GM21515 (cell line): ENCODE measurements at regions not wholly inside any gene's neighbourhood (a gene's known extent, or its start where the extent isn't known, plus 50 kb on each side); places are given as distances from the start of the nearest gene placed in this dataset.

Experiments
- ATAC-seq: cut with Tn5 transposase; IDR thresholded peaks from one replicate; pipeline ENCODE4 v1.9.1; 2021; ENCODE audit not compliant: unreplicated experiment

DNA sequence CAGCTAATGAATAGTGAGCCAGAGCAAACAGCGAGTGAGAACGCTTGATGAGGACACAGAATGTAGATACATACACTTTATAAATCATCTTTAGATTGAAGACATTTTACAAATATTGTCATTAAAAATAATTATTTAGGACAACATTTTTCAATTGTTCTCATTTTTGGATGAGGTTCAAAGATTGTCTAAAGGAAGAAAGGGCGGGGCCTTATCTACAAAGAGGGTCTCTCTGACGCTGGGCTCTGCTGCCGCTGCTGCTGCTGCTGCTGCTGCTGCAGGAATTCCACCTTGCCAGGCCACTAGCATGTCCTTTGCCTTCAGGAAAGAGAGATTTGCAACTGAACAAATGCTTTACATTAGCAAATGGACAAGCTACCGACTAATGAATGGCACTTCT is 220.7 kb upstream of the TMEM161B start:
- no peak for ATAC-seq

DNA sequence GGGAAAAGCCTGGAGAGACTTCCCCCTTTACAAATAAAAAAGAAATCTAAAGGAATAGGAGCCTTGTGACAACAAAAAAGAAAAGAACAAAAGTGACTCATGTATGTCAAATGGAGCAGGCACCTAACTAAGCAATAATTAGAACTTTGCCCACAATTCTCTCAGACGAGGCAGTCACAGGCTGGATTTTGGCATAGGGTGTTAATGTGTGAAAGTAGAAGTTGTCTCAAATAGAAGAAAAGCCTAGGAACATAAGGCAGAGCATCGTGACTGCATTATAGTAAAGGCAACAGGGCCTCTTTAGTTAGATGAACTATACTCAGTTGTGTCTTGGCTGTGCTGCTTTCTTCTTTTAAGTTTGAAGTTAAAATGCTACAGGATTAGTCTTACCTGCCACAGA is 219.9 kb upstream of the TMEM161B start:
- ATAC-seq: no peak

DNA sequence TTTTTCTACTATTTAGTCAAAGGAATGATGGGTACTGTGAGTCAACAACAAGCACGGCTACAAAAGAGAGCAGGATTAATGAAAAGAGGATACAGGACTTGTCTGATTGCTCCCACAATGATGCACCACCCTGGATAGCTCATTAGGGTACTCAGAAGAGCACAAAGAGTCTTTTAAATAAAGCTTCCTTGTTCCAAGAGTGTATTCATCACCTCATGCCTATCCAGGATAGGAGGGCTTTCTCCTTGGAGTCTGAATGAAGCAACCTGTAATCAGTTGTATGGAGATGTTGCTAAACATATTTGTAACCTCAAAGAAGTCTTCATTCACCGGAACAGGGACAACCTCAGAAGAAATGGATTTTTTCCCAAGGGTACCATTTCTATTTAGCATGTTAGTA is 219.5 kb upstream of the TMEM161B start:
- no peak for ATAC-seq

DNA sequence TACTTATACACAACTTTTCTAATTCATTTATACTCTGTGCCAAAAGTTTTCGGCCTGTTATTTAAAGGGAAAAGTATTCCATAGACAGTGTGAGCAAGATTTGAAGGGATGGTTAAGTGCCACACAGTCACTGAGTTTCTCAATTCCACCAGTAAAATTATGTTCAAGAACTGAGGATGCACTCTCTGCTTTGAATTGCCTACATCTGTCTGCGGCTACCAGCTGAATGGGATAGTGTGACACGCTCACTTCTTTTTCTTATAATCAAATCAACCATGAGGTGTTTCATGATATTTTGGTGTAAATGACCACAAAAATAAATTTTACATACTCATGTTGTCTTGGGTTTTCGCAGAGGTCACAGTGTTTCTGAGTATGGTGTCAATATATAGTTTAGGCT is 218.4 kb upstream of the TMEM161B start:
- ATAC-seq: no peak

DNA sequence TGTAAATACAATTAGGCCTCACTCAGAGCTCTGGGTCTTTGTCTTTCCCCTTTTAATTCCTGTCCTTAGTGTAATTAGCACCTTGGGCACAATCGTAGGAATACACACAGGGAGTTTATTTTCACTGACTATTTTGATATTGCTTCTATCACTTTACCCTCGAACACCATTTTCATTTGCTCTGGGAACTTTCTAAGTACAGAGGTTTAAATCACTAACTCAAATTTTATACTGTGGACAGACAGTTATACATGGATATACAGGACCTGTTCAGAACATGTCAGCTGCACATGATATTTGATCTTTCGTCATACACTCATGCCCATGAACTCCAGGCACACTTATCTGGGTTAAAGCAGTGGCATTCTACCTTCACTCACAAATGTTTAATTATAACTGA is 217.8 kb upstream of the TMEM161B start:
- ATAC-seq: no peak

DNA sequence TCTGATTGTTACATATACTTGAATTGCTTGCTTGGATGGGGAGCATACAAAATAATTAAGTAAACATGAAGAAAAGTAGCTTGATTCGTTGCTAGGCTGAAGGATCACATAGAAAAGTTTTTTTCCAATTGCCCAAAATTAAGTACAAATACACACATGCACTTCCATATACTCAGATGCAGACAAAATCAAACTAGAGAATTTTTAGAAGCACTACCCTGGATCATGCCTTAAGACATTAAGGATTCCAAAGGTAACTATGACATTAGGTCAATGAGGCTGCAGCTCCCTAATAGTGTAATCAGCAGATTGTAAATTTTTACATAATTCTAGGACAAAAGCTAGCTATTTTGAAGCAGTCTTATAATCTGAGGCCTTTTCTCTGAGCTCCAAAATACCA is 216.9 kb upstream of the TMEM161B start:
- no peak for ATAC-seq

DNA sequence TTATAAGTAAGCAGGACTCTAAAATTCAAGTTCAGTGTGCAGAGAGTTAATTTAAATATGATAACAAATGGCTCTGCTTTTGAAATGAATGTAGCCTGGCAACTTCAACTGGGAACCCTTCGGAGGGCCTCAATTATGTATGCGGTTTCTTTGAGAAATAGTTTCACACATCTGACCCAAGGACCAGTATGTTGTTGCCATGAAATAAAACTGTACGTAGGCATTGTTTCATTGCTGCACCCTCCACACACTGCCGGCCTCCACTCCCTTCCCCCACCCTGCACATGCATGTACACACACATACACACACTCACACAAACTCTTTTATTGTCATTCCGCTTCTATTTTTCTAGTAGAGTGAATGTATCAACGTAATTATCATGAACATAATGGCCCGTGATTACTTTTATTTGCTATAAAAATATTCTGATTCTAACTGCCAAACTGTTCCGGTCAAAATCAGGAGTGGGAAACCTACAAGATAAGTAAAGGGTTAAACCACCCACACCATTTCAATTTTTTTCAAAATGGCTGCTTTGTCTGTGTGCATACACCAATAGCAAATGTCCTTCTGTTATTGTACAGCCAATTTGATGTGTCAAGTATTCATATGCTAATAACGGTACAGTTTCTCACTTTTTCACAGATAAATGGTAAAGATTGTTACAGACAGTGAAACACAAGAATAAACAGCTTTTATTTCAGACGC is 215.5 kb upstream of the TMEM161B start:
- no peak for ATAC-seq

DNA sequence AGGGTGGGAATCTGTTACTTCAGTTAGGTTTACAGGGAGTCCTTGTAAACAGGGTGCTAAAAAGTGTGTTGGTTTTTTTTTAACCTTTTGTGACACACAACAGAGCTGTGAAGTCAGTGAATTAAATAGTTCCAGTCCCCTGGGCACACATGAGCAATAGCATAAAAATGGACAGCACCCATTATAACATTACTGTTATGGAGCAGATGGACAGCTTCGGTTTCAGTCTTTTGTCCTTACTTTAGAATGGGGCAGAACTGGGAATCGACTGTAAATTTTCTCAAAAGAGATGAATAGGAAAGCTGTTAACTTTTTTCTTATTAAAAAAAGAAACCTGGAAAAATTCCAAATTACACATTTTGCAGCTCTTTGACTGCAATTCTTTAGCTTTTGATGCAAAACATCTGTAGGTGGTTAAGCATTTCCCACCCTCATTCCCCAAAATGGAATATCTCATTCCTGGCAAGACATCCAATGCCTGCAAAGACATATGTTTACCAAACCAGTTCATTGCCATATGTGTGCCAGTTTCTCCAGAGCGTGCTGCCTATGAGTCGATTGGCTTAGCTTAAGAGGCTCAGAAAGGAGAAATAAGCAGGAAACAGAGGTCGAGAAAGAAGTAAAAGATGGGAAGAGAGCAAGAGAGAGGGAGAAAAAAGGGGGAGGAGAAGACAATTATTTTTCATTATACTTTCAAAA is 212.3 kb upstream of the TMEM161B start:
- ATAC-seq: no peak

DNA sequence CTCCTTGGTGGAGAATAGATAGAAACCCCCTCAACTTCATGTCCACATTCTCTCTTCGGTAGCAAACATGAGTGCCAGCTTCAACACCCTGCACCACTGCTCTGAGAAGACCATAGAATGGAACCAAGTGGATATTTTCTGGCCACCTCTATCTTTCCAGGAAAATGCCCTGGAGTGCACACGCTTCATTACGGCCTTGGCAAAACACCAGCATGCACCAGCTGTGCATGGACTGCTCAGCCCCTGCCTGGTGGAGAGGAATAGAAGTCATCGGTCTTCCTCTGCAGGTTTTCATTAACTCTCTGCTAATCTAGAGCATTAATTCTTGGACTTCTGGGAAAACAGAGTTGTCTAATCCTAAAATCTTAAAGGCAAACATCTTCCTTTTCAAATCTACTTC is 211.6 kb upstream of the TMEM161B start:
- ATAC-seq: no peak

DNA sequence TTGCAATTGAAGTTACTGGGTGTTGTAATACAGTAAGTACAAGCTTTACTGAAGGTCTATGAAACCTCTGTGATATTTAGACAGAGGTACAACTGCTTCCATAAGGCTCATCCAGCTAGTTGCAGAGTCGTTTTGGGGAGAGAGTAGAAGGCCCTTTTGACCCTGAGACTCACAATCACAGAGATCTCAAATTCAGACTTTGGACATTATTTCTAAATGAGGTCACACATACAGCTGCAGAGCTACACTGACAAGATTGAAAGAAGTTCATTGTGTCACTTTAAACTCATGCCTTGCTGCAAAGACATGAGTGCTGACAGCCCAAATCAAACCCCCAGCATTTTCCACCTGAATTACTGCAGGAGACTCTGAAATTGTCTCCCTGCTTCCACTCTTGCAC is 205.9 kb upstream of the TMEM161B start:
- ATAC-seq: no peak

DNA sequence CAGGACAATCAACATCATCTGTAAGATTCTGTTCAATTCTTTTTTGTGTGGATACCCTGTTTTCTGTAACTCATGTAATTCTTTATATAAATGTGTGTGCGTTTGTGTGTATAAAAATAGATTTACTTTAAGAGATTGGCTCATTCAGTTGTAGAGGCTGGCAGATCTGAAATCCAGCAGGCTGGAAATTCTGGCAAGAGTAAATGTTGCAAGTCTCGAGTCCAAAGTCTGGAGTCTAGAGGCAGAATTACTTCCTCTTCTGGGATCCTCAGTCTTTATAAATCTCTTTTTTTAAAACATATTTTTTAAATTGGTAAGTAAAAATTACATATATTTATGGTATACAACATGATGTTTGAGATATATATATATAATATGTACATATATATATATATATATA is 202.1 kb upstream of the TMEM161B start:
- ATAC-seq: no peak

DNA sequence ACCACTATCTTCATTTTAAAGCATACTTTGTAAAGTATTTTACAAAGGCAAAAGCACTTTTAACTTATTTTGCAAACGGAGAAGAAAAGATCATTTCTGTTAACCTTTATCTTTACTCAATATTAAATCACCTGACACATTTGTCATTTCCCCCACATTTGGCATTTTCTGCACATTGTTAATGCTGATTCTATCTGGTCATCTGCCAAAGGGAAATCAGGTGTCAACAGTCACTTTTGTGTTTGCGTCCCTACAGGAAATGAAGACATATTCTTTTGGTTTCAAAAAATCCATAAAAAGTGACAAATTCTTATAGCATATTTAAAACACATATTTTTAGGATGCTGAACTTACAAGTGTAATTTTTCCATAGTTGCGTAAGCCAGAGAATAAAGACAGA is 191.3 kb upstream of the TMEM161B start:
- ATAC-seq: no peak

DNA sequence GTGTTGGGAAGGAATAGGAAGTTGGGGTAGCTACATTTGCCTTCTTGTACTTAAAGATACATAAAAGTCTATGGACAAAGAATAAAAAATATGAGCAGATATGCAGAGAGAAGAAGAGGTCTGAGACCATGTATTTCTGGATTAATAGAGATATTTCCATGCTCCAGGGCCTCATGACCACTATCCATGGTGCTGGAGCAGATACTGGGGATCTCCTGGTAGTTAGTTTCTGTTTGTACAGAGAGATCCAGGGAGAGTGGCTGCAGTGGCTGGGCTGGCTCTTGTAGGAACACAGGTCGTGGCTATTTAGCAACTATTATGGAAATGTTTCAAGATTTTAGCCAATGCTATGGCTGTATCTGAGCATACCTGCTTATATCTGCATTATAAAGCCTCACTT is 184.2 kb upstream of the TMEM161B start:
- no peak for ATAC-seq

DNA sequence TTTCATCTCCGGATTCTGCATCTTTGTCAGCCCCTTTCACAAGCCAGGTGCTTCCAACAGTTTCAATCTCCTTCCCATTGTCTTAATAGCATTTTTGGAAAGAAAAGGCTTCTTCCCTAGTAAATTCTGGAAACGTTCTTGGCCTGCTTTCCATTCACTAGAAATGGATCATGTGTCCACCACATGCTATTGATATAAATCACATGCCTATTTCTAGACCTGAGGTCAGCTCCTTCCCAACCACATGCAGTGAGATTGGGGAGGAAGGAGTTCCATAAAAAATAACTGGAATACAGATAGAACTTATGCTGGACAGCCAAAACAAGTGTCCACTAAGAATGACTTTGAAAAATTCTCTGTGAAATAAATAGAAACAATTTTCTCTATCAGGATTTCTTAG is 181.6 kb upstream of the TMEM161B start:
- ATAC-seq: no peak

DNA sequence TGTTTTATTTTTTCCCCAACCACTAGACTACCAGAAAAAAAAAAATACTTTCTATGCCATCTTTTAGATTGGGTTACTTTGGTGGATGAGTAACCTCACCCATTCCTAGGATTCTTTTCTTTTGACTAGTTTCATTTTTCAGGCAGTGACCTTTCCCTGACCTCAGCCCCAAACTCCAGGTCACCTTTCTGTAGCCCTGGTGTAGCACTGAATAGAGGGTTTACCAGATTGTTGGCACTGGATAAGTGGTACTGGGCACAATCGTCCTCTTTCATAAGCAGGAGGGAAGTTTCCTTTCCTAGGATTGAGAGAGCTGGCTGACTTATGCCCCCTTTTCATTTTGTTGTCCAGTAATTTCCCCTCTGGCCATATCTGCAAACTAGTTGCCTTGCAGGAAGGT is 169.4 kb upstream of the TMEM161B start:
- no peak for ATAC-seq

DNA sequence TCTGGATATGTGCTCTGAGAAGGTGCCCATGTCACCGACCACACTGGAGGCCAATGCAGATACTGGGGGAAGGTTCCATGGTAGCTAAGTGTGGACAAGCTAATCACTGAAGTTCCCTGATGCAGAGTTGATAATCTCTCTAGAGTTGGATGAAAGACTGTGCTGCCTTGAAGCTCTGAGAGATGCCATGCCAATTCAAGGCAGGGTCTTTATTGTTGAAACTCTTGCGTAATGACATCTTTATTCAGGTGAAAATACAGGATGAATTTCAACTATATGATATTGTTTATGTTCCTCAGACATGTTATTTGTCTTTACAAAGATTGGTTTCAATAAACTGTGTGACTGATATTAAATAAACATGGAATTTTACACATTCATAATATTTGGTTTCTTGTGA is 167.6 kb upstream of the TMEM161B start:
- ATAC-seq: no peak

DNA sequence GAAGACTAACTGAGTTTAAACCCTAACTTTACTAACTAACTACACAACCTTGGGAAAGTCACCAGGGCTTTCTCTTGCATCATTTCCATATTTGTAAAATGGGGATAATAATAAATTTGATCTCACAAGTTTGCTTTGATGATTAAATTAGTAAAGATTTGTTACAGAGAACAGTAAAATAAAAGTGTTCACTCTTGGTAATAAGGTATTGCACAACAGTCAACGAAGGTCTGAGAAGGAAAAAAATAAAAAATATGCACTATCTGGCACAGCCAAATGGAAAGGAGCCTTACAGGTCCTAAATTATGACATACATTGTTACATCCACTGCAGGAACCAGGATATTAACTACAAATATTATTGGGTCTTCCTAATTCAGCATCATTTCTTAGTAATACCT is 160.0 kb upstream of the TMEM161B start:
- ATAC-seq: no peak

DNA sequence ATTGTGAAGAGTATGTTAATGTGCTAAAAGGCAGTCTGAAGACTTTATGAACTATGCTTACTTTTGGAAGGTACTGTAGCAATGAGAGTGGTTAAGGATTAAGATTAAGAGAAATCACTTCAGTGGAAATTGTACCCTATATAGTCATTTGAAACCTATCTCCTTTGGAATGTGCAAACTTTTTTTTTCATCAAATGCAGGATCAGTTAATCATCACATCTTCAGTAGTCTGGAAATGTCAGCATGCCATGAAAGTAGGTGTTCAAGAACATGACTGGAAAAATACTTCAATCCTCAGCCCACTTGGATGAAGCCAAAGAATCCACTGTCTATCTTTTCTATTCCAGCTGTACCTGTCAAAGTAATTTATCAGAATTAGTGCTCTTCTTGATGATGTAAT is 157.8 kb upstream of the TMEM161B start:
- no peak for ATAC-seq

DNA sequence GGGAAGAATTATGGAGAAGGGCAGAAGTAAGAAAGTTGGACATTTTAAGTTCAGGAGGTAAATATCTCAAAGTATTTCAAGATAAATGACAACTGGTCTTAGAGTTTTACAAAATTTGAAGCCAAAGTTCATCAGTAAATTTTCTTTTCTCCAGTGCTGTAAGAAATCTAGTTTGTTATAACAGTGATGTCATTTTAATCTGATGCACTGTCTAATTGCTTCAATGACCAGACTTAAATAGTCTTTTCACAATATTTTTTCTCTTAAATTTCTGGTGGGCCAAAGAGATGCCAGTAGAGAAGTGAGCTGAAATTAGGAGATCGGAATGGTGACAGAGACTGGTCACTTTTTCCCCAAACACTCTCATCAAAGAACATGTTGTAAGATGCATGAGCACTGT is 156.5 kb upstream of the TMEM161B start:
- ATAC-seq: no peak

DNA sequence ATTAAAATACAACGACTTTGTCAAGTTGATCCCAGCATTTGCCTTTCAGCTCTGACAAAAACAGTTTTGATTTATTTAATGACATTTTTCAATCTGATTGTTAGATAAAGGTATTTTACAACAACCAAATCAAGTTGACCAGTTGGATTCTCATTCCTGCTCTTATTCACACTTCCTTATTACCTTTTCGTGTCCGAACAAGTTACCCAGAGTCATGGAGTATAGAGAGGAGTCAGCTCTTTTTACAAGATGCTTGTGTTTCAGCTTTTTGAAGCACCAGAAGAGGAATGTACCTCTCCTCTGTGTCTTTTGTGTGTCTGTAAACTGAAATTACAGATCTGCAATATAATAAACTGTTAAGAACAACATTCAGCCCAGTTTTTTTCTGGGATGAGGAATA is 151.3 kb upstream of the TMEM161B start:
- no peak for ATAC-seq

DNA sequence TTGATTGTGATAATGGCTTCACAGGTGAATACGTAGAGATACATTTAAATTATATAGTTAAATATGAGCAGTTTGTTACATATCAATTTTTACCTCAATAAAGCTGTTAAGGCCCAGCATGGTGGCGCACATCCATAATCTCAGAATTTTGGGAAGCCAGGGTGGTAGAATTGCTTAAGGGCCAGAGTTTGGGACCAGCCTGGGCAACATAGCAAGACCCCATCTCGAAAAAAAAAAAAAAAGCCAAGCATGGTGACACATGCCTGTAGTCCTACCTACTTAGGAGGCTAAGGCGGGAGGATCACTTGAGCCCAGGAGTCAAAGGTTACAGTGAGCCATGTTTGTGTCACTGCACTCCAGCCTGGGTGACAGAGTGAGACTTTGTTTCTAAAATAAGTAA is 138.7 kb upstream of the TMEM161B start:
- ATAC-seq: no peak

DNA sequence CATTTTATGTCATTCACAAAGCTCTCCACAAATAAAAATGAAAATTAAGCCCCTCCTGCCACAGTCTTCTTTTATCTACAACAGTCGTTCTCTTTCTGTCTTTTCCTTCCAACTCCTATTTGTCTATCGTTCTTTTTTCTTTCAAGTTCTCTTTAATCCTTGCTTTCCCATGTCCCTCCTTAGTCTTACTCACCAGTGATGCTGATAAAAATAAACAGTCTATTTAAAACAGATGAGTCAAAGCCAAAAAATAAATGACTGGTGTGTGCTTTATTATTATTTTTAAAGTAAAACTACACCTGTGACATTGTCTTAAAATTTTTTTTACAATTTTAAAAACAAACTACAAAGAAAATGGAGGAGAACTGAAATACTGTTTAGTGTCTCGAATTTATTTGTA is 137.1 kb upstream of the TMEM161B start:
- no peak for ATAC-seq

DNA sequence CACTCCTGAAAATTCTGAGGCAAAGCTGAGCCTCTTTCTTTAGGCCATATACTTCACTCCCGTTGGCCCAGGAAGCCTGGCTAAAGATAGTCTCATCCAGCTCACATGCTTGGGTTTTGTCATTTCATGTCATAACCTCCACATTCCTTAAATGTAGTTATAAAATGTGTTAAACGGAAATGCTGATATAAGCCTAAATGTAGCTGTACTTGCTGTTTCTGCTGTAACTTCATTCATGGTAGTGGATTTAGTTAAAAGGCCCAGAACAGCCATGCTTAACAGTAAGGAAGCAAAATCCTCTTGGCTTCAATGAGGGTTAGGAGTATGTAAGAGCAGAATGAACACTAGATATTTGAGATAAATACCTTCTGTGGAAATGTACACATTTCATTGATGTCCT is 135.8 kb upstream of the TMEM161B start:
- ATAC-seq: no peak
